ENCODE measurements at regions not wholly inside any gene's neighbourhood (a gene's known extent, or its start where the extent isn't known, plus 50 kb on each side); places are given as distances from the start of the nearest gene placed in this dataset.

DNA sequence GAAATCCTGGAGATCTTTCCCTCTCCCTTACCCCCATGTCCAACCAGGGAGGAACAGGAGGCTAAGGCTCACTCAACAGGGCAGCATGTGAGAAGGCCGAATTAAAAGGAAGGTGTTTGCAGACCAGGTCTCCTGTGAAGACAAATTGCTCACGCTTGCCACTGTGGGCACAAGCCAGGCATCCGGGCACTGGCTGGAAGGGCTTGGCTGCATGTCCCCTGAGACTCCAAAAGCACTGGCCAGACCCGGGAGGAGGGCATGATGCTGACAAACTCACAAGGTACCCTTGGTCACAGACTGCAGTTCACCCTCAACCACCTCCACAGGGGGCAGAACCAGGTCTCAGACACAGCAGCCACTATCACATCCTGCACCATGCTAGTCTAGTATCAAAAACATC is 113.7 kb upstream of the NSMCE3 start:
- no peak overlapping the region for H3K4me3 ChIP-seq (ENCODE audit: low read length in 2 of 2)
- H3K36me3 ChIP-seq (ENCODE audit: control insufficient read depth in 2 of 2, insufficient read depth in 2 of 2, low read length in 2 of 2), result no peaks in the 10 kb centered on the region
- no peaks in the 10 kb centered on the region for H3K9me3 ChIP-seq (ENCODE audit: control insufficient read depth in 2 of 2, low read length in 2 of 2)
- no peak overlapping the region for H3K9ac ChIP-seq (ENCODE audit: low read length in 2 of 2)
- H3K27me3 ChIP-seq (ENCODE audit: control insufficient read depth in 1 of 2, insufficient read depth in 2 of 2, low read length in 2 of 2), result no peaks in the 10 kb centered on the region
- H3K27ac ChIP-seq (ENCODE audit: low read length), result no peak overlapping the region
- peaks cover 6% of the 10 kb centered on the region for H3K4me1 ChIP-seq (ENCODE audit: control insufficient read depth, insufficient read depth, low read length)

DNA sequence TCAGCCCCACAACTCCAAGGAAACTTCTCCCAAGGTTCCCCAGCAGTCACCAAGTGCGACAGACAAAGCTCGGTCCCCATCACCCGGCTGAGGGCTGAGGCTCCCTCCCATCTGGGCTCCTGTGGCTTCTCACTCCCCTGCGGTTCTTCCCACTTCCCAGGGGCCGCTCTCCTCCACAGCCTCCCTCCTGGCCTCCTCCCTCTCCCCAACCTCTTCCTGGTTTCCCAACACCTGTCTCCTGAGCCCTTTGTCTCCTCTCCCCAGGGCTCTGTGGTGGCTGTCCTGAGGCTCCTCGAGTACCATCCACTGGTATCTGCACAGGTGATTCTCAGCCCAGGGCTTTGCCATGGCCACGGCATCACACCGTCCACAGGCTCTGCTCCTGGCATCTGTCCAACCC is 113.2 kb upstream of the NSMCE3 start:
- no peaks in the 10 kb centered on the region for H3K9me3 ChIP-seq (ENCODE audit: control insufficient read depth in 2 of 2, low read length in 2 of 2)
- H3K27me3 ChIP-seq (ENCODE audit: control insufficient read depth in 1 of 2, insufficient read depth in 2 of 2, low read length in 2 of 2), result no peaks in the 10 kb centered on the region
- H3K36me3 ChIP-seq (ENCODE audit: control insufficient read depth in 2 of 2, insufficient read depth in 2 of 2, low read length in 2 of 2), result no peaks in the 10 kb centered on the region
- no peak overlapping the region for H3K9ac ChIP-seq (ENCODE audit: low read length in 2 of 2)
- H3K4me3 ChIP-seq (ENCODE audit: low read length in 2 of 2), result no peak overlapping the region
- peaks cover 6% of the 10 kb centered on the region for H3K4me1 ChIP-seq (ENCODE audit: control insufficient read depth, insufficient read depth, low read length)
- no peak overlapping the region for H3K27ac ChIP-seq (ENCODE audit: low read length)

DNA sequence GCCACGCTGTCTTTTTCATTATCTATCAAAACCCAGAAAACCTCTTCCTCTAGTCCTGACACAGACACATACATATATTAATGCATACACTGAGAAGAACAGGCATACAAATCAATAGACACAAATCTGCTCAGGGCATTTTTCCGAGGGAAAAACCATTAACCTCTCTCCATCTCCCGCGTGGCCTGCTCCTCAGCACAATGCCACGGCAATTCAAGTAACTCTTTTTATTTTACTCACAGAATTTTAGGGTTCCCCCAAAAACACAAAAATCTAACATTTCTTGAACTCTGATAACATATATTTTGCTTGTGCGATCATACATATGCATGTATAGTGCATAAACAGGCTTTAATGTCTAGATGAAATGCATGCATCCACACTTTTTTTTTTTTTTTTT is 110.8 kb upstream of the NSMCE3 start:
- H3K9me3 ChIP-seq (ENCODE audit: control insufficient read depth in 2 of 2, low read length in 2 of 2), result no peaks in the 10 kb centered on the region
- no peaks in the 10 kb centered on the region for H3K27me3 ChIP-seq (ENCODE audit: control insufficient read depth in 1 of 2, insufficient read depth in 2 of 2, low read length in 2 of 2)
- no peaks in the 10 kb centered on the region for H3K36me3 ChIP-seq (ENCODE audit: control insufficient read depth in 2 of 2, insufficient read depth in 2 of 2, low read length in 2 of 2)
- H3K9ac ChIP-seq (ENCODE audit: low read length in 2 of 2), result no peak overlapping the region
- no peak overlapping the region for H3K27ac ChIP-seq (ENCODE audit: low read length)
- H3K4me1 ChIP-seq (ENCODE audit: control insufficient read depth, insufficient read depth, low read length), result peaks cover 11% of the 10 kb centered on the region
- no peak overlapping the region for H3K4me3 ChIP-seq (ENCODE audit: low read length in 2 of 2)

DNA sequence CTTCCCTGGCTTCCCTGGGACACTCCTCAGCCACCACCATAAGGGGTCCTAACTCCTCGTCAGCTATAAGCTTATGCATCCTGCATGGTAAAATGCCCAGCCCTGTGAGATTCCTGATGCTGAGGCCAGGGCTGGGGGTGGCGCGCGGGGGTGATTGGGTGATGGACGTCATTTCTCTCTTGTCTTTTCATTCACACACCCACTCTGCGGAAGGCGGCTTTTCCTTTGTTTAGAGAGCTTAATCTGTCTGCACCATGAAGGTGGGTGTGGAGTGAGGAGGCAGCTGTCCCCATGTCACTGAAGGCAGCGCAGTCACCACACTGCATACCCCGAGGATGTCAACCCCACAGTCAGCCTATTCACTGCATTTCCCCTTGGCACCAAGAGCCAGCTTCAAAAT is 110.0 kb upstream of the NSMCE3 start:
- no peak overlapping the region for H3K4me3 ChIP-seq (ENCODE audit: low read length in 2 of 2)
- H3K36me3 ChIP-seq (ENCODE audit: control insufficient read depth in 2 of 2, insufficient read depth in 2 of 2, low read length in 2 of 2), result no peaks in the 10 kb centered on the region
- no peaks in the 10 kb centered on the region for H3K9me3 ChIP-seq (ENCODE audit: control insufficient read depth in 2 of 2, low read length in 2 of 2)
- no peak overlapping the region for H3K27ac ChIP-seq (ENCODE audit: low read length)
- no peak overlapping the region for H3K9ac ChIP-seq (ENCODE audit: low read length in 2 of 2)
- no peaks in the 10 kb centered on the region for H3K27me3 ChIP-seq (ENCODE audit: control insufficient read depth in 1 of 2, insufficient read depth in 2 of 2, low read length in 2 of 2)
- H3K4me1 ChIP-seq (ENCODE audit: control insufficient read depth, insufficient read depth, low read length), result peaks cover 11% of the 10 kb centered on the region

DNA sequence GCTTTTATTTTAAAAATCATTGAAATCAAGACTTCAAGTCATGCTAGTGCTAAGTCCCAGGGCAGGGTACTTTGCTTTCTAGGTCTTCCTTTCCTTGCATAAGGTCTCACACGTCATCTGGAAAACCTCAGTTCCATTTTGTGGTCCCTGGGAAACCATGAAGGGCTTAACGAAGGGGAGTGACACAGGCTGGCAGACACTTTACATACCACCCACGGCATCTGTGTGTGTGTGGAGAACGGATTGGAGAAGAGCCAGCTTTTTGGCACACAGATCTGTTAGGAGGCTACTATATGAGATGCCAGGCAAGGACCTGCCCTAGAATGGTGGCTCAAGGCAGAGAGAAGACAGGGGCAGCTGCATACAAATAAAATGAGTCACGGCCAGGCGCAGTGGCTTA is 107.5 kb upstream of the NSMCE3 start:
- peak overlapping the region; percentile 24 for H3K27ac ChIP-seq (ENCODE audit: low read length)
- no peak overlapping the region for H3K4me3 ChIP-seq (ENCODE audit: low read length in 2 of 2)
- no peaks in the 10 kb centered on the region for H3K9me3 ChIP-seq (ENCODE audit: control insufficient read depth in 2 of 2, low read length in 2 of 2)
- no peaks in the 10 kb centered on the region for H3K36me3 ChIP-seq (ENCODE audit: control insufficient read depth in 2 of 2, insufficient read depth in 2 of 2, low read length in 2 of 2)
- no peak overlapping the region for H3K9ac ChIP-seq (ENCODE audit: low read length in 2 of 2)
- no peaks in the 10 kb centered on the region for H3K27me3 ChIP-seq (ENCODE audit: control insufficient read depth in 1 of 2, insufficient read depth in 2 of 2, low read length in 2 of 2)
- peaks cover 6% of the 10 kb centered on the region for H3K4me1 ChIP-seq (ENCODE audit: control insufficient read depth, insufficient read depth, low read length)

DNA sequence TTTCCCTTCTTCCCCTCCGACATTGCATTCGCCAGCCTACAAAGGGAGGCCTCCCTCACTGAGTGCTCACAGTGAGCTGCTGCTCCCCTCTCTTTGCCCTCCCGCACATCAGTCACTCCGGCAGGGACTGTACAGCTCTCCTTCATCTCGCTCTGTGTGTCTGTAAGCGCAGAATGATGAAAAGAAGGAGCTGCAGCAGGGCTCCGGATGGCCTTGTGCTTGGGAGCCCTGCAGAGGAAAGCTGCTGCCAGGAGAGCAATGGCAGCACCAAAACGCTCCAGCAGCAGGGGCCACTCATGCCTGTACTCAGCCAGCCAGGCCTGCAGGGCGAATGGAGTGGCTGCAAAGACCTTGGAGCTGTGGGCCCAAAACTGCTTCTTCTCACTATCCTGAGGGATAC is 107.0 kb upstream of the NSMCE3 start:
- Histone ChIP-seq H3K9ac (ENCODE audit: low read length in 2 of 2) (no peak overlapping the region), H3K27me3 (ENCODE audit: control insufficient read depth in 1 of 2, insufficient read depth in 2 of 2, low read length in 2 of 2) (no peaks in the 10 kb centered on the region), H3K36me3 (ENCODE audit: control insufficient read depth in 2 of 2, insufficient read depth in 2 of 2, low read length in 2 of 2) (no peaks in the 10 kb centered on the region), H3K4me3 (ENCODE audit: low read length in 2 of 2) (no peak overlapping the region), H3K9me3 (ENCODE audit: control insufficient read depth in 2 of 2, low read length in 2 of 2) (no peaks in the 10 kb centered on the region), H3K27ac (ENCODE audit: low read length) (peak overlapping the region; percentile 24), H3K4me1 (ENCODE audit: control insufficient read depth, insufficient read depth, low read length) (peaks cover 6% of the 10 kb centered on the region)

DNA sequence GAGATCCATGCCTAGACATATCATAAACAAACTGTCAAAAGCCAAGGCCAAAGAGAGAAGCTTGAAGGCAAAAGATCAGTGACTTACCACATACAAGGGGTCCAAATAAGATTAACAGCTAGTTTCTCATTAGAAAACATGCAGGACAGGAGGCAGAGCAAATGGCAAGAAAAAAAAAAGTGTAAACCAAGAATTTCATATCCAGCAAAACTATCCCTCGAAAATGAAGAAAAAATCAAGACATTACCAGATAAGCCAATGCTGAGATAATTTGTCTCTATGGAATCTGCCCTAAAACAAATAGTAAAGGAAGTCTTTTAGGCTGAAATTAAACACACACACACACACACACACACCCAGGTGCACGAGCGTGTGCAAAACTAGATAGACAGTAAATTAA is 99.6 kb upstream of the NSMCE3 start:
- Histone ChIP-seq H3K9ac (ENCODE audit: low read length in 2 of 2) (no peak overlapping the region), H3K4me3 (ENCODE audit: low read length in 2 of 2) (no peak overlapping the region)

DNA sequence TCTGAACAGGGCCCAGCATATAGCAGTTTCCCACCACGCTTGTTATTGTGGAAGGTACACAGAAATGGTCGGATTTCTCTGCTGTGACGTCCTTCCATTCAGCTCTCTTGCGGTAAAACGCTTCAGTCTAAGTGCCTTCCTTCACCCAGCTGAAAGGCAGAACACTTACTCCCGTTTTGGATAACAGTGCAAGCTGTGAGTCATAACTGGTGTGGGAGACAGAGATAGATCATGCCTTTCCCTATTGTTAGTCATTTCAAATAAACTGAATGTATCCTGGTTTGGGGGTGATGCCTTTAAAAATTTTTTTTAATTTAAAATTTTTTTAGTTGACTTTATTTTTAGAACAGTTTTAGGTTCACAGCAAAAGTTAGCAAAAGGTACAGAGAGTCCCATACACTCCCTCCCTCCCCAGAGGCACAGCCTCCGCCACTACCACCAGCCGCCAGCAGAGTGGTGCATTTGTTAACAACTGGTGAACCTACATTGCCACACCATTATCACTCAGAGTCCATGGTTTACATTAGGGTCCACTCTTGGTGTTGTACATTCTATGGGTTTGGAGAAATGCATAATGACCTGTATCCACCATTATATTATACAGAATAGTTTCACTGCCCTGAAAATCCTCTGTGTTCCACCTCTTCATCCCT is 94.9 kb upstream of the NSMCE3 start:
- no peaks in the 10 kb centered on the region for H3K36me3 ChIP-seq (ENCODE audit: control insufficient read depth in 2 of 2, insufficient read depth in 2 of 2, low read length in 2 of 2)
- H3K27me3 ChIP-seq (ENCODE audit: control insufficient read depth in 1 of 2, insufficient read depth in 2 of 2, low read length in 2 of 2), result no peaks in the 10 kb centered on the region
- peak overlapping the region; percentile 37 to 61 for H3K9ac ChIP-seq (ENCODE audit: low read length in 2 of 2)
- H3K4me1 ChIP-seq (ENCODE audit: control insufficient read depth, insufficient read depth, low read length), result peaks cover 9% of the 10 kb centered on the region
- H3K27ac ChIP-seq (ENCODE audit: low read length), result peak overlapping the region; percentile 80
- H3K4me3 ChIP-seq (ENCODE audit: low read length in 2 of 2), result peak overlapping the region; percentile 26 to 57
- H3K9me3 ChIP-seq (ENCODE audit: control insufficient read depth in 2 of 2, low read length in 2 of 2), result peaks cover 4 to 7% of the 10 kb centered on the region in 2 donors

More for the DNA sequence above, 99.6 kb upstream of the NSMCE3 start:
- no peak overlapping the region for H3K27ac ChIP-seq (ENCODE audit: low read length)
- no peaks in the 10 kb centered on the region for H3K27me3 ChIP-seq (ENCODE audit: control insufficient read depth in 1 of 2, insufficient read depth in 2 of 2, low read length in 2 of 2)
- no peaks in the 10 kb centered on the region for H3K36me3 ChIP-seq (ENCODE audit: control insufficient read depth in 2 of 2, insufficient read depth in 2 of 2, low read length in 2 of 2)
- H3K9me3 ChIP-seq (ENCODE audit: control insufficient read depth in 2 of 2, low read length in 2 of 2), result peaks cover 5 to 8% of the 10 kb centered on the region in 2 donors
- peaks cover 4% of the 10 kb centered on the region for H3K4me1 ChIP-seq (ENCODE audit: control insufficient read depth, insufficient read depth, low read length)

DNA sequence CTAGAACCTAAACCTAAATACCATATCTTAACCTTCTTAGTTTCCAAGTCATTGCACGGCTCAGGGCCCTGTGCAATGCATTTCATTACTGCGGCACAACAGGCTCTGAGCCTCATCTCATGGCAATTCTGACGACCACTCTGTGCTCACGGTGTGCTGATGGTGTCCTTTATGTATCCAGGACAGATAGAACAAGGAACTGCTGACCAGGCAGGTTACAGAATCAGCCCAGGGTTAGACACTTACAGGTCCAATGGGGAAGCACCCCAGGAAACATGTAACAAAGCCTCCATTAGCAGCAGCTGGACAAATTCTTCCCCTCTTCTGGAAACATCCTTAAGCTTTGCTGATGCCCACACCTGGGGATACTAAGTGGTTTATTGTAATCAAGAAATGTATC is 91.9 kb upstream of the NSMCE3 start:
- H3K36me3 ChIP-seq (ENCODE audit: control insufficient read depth in 2 of 2, insufficient read depth in 2 of 2, low read length in 2 of 2), result no peaks in the 10 kb centered on the region
- H3K27ac ChIP-seq (ENCODE audit: low read length), result no peak overlapping the region
- no peaks in the 10 kb centered on the region for H3K27me3 ChIP-seq (ENCODE audit: control insufficient read depth in 1 of 2, insufficient read depth in 2 of 2, low read length in 2 of 2)
- no peak overlapping the region for H3K9ac ChIP-seq (ENCODE audit: low read length in 2 of 2)
- H3K9me3 ChIP-seq (ENCODE audit: control insufficient read depth in 2 of 2, low read length in 2 of 2), result no peaks in the 10 kb centered on the region
- H3K4me1 ChIP-seq (ENCODE audit: control insufficient read depth, insufficient read depth, low read length), result peaks cover 9% of the 10 kb centered on the region
- H3K4me3 ChIP-seq (ENCODE audit: low read length in 2 of 2), result no peak overlapping the region

DNA sequence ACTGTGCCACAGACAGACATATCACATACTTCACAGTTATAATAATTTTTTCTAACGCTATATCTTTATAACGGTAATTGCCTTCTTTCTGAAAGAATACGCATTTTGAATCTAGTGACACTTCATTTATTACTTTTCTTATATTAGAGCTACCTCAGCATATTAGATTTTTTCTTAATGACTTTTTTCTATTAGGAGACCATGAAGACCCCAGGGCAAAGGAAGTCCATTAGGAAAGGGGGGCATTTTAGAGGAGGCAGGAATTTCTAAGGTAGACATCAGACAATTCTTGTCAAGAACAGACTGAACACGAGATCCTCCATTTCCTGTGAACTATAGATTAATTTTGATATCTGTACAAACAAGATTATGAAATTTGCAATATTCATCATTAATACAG is 90.5 kb upstream of the NSMCE3 start:
- no peak overlapping the region for H3K4me3 ChIP-seq (ENCODE audit: low read length in 2 of 2)
- H3K36me3 ChIP-seq (ENCODE audit: control insufficient read depth in 2 of 2, insufficient read depth in 2 of 2, low read length in 2 of 2), result no peaks in the 10 kb centered on the region
- no peaks in the 10 kb centered on the region for H3K9me3 ChIP-seq (ENCODE audit: control insufficient read depth in 2 of 2, low read length in 2 of 2)
- no peak overlapping the region for H3K27ac ChIP-seq (ENCODE audit: low read length)
- no peak overlapping the region for H3K9ac ChIP-seq (ENCODE audit: low read length in 2 of 2)
- no peaks in the 10 kb centered on the region for H3K27me3 ChIP-seq (ENCODE audit: control insufficient read depth in 1 of 2, insufficient read depth in 2 of 2, low read length in 2 of 2)
- H3K4me1 ChIP-seq (ENCODE audit: control insufficient read depth, insufficient read depth, low read length), result peaks cover 10% of the 10 kb centered on the region

DNA sequence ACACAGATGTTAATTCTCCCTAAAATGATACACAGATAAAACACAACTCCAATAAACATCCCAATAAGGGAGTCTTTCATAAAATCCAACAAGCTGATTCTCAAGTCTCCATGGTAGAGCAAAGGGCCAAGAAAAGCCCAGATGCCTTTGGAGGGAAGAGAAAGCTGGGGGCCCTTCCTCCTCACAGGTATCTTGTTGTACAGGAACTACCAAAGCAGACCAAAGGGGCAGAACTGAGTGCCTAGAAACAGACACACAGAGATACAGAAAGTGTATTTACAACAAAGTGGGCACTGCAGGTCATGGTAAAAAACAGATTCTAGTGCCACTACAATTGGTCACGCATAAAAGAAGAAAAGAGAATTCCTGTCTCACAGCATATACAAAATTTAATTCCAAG is 87.2 kb upstream of the NSMCE3 start:
- no peak overlapping the region for H3K4me3 ChIP-seq (ENCODE audit: low read length in 2 of 2)
- H3K27me3 ChIP-seq (ENCODE audit: control insufficient read depth in 1 of 2, insufficient read depth in 2 of 2, low read length in 2 of 2), result no peaks in the 10 kb centered on the region
- H3K36me3 ChIP-seq (ENCODE audit: control insufficient read depth in 2 of 2, insufficient read depth in 2 of 2, low read length in 2 of 2), result no peaks in the 10 kb centered on the region
- no peak overlapping the region for H3K9ac ChIP-seq (ENCODE audit: low read length in 2 of 2)
- H3K4me1 ChIP-seq (ENCODE audit: control insufficient read depth, insufficient read depth, low read length), result peaks cover 5% of the 10 kb centered on the region
- no peak overlapping the region for H3K27ac ChIP-seq (ENCODE audit: low read length)
- no peaks in the 10 kb centered on the region for H3K9me3 ChIP-seq (ENCODE audit: control insufficient read depth in 2 of 2, low read length in 2 of 2)
